Progenitor cell of endocrine pancreas (in vitro differentiated cells): ENCODE measurements at regions not wholly inside any gene's neighbourhood (a gene's known extent, or its start where the extent isn't known, plus 50 kb on each side); places are given as distances from the start of the nearest gene placed in this dataset.

Experiments
- DNase-seq: peaks from one replicate; pipeline ENCODE4 v3.0.0; 2021; ENCODE audit warnings: low spot score; ENCODE audit not compliant: unreplicated experiment
- H3K27ac Mint-ChIP-seq: 2 replicates; pipeline ENCODE4 v1.8.0; 2021; ENCODE audit warnings: mild to moderate bottlenecking, moderate library complexity, mixed read lengths
- H3K27me3 Mint-ChIP-seq: 2 replicates; pipeline ENCODE4 v1.8.0; 2021; ENCODE audit warnings: mixed read lengths
- H3K36me3 Mint-ChIP-seq: 2 replicates; pipeline ENCODE4 v1.8.0; 2022; ENCODE audit warnings: mixed read lengths; ENCODE audit not compliant: insufficient read depth
- H3K4me1 Mint-ChIP-seq: 2 replicates; pipeline ENCODE4 v1.8.0; 2021; ENCODE audit warnings: low read depth, mixed read lengths
- H3K4me3 Mint-ChIP-seq: 2 replicates; pipeline ENCODE4 v1.8.0; 2021; ENCODE audit warnings: low read depth, mild to moderate bottlenecking, moderate library complexity, mixed read lengths
- H3K9me3 Mint-ChIP-seq: 2 replicates; pipeline ENCODE4 v1.8.0; 2021; ENCODE audit warnings: low read depth, mixed read lengths
- CTCF ChIP-seq: fragments of 200-600 bp; sonication (generic); IDR thresholded peaks from one replicate; pipeline ENCODE4 v1.5.0; 2021; ENCODE audit warnings: antibody characterized with exemption, mild to moderate bottlenecking; ENCODE audit not compliant: unreplicated experiment

- no peak for TF ChIP-seq CTCF
- H3K4me1 Mint-ChIP-seq, result no peaks in the 10 kb centered on the region
- no peak overlapping the region for H3K4me3 Mint-ChIP-seq
- H3K9me3 Mint-ChIP-seq, result peaks cover 8% of the 10 kb centered on the region
- no peaks in the 10 kb centered on the region for H3K27me3 Mint-ChIP-seq
- no peak overlapping the region for H3K27ac Mint-ChIP-seq
- no peaks in the 10 kb centered on the region for H3K36me3 Mint-ChIP-seq
- DNase-seq, result no peak
These were observed 259.9 kb upstream of the SASH1 start for GRCh38 chr6:148082696-148083095.

GRCh38 chr6:148085631-148086331 is 256.9 kb upstream of the SASH1 start:
- Mint-ChIP-seq H3K27ac (peak overlapping the region; percentile 38), H3K9me3 (peaks cover 19% of the 10 kb centered on the region), H3K36me3 (peaks cover 6% of the 10 kb centered on the region), H3K4me3 (no peak overlapping the region), H3K27me3 (no peaks in the 10 kb centered on the region), H3K4me1 (no peaks in the 10 kb centered on the region)
- no peak for TF ChIP-seq CTCF
- no peak for DNase-seq

GRCh38 chr6:148086386-148086785 is 256.3 kb upstream of the SASH1 start:
- H3K27ac Mint-ChIP-seq, result no peak overlapping the region
- H3K4me3 Mint-ChIP-seq, result no peak overlapping the region
- TF ChIP-seq CTCF, result no peak

GRCh38 chr6:148086843-148087242 is 255.8 kb upstream of the SASH1 start:
- Mint-ChIP-seq H3K27ac (no peak overlapping the region), H3K4me1 (no peaks in the 10 kb centered on the region), H3K4me3 (no peak overlapping the region), H3K36me3 (peaks cover 11% of the 10 kb centered on the region), H3K9me3 (peaks cover 26% of the 10 kb centered on the region), H3K27me3 (no peaks in the 10 kb centered on the region)
- DNase-seq, result no peak
- no peak for TF ChIP-seq CTCF

More at GRCh38 chr6:148086386-148086785, 256.3 kb upstream of the SASH1 start:
- Mint-ChIP-seq H3K9me3 (peaks cover 25% of the 10 kb centered on the region), H3K36me3 (peaks cover 11% of the 10 kb centered on the region), H3K4me1 (no peaks in the 10 kb centered on the region), H3K27me3 (no peaks in the 10 kb centered on the region)
- no peak for DNase-seq

- H3K27me3 Mint-ChIP-seq, result no peaks in the 10 kb centered on the region
- TF ChIP-seq CTCF, result no peak
- DNase-seq, result no peak
- peaks cover 32% of the 10 kb centered on the region for H3K9me3 Mint-ChIP-seq
- no peak overlapping the region for H3K4me3 Mint-ChIP-seq
- peaks cover 11% of the 10 kb centered on the region for H3K36me3 Mint-ChIP-seq
- no peak overlapping the region for H3K27ac Mint-ChIP-seq
- no peaks in the 10 kb centered on the region for H3K4me1 Mint-ChIP-seq
These were observed 255.0 kb upstream of the SASH1 start for GRCh38 chr6:148087659-148088058.
